OCI-LY1 (cell line): ENCODE measurements at regions not wholly inside any gene's neighbourhood (a gene's known extent, or its start where the extent isn't known, plus 50 kb on each side); places are given as distances from the start of the nearest gene placed in this dataset.

Experiments
- H2AFZ ChIP-seq: fragments of 200-600 bp; sonication (generic), shearing (Covaris generic); 2 replicates; pipeline ENCODE4 v1.6.0; 2014; ENCODE audit warnings: antibody characterized with exemption, mild to moderate bottlenecking, low read length
- H3F3A ChIP-seq: fragments of 200-600 bp; sonication (generic), shearing (Covaris generic); 2 replicates; pipeline ENCODE4 v1.6.0; 2014; ENCODE audit warnings: mild to moderate bottlenecking, antibody characterized with exemption, low read length, moderate library complexity; ENCODE audit not compliant: insufficient read depth
- H3K27ac ChIP-seq: fragments of 200-600 bp; sonication (generic); 2 replicates; pipeline ENCODE4 v1.5.1; 2014; ENCODE audit warnings: low read length, mixed run types, mild to moderate bottlenecking, low read depth; ENCODE audit not compliant: poor library complexity, severe bottlenecking
- H3K27me3 ChIP-seq: fragments of 200-600 bp; sonication (generic); 2 replicates; pipeline ENCODE4 v1.6.0; 2014; ENCODE audit warnings: antibody characterized with exemption, mild to moderate bottlenecking, low read length, moderate library complexity; ENCODE audit not compliant: insufficient read depth
- H3K36me3 ChIP-seq: fragments of 200-600 bp; sonication (generic); 2 replicates; pipeline ENCODE4 v1.6.1; 2014; ENCODE audit warnings: mild to moderate bottlenecking, antibody characterized with exemption, low read length, moderate library complexity, mixed read lengths; ENCODE audit not compliant: insufficient read depth
- H3K4me1 ChIP-seq: fragments of 200-600 bp; sonication (generic); 2 replicates; pipeline ENCODE4 v1.5.1; 2014; ENCODE audit warnings: mild to moderate bottlenecking, low read length, moderate library complexity; ENCODE audit not compliant: insufficient read depth, severe bottlenecking
- H3K4me2 ChIP-seq: fragments of 200-600 bp; sonication (generic), shearing (Covaris generic); 2 replicates; pipeline ENCODE4 v1.6.1; 2014; ENCODE audit warnings: low read length
- H3K4me3 ChIP-seq: fragments of 200-600 bp; sonication (generic); 2 replicates; pipeline ENCODE4 v1.5.1; 2014; ENCODE audit warnings: low read length, low read depth, mild to moderate bottlenecking, mixed read lengths; ENCODE audit not compliant: poor library complexity, severe bottlenecking
- H3K79me2 ChIP-seq: fragments of 200-600 bp; shearing (Covaris generic); 2 replicates; pipeline ENCODE4 v1.6.1; 2016; ENCODE audit warnings: mixed run types, low read length, mixed read lengths; ENCODE audit not compliant: insufficient read depth
- H3K9ac ChIP-seq: fragments of 200-600 bp; sonication (generic), shearing (Covaris generic); 2 replicates; pipeline ENCODE4 v1.6.1; 2014; ENCODE audit warnings: mild to moderate bottlenecking, low read length, mixed read lengths
- H3K9me2 ChIP-seq: fragments of 200-600 bp; sonication (generic), shearing (Covaris generic); 2 replicates; pipeline ENCODE4 v1.6.1; 2014; ENCODE audit warnings: low read depth, mild to moderate bottlenecking, low read length, mixed read lengths
- H3K9me3 ChIP-seq: fragments of 200-600 bp; shearing (Covaris generic); 2 replicates; pipeline ENCODE4 v1.6.1; 2014; ENCODE audit warnings: low read length, mixed read lengths
- H4K20me1 ChIP-seq: fragments of 200-600 bp; sonication (generic), shearing (Covaris generic); 2 replicates; pipeline ENCODE4 v1.6.0; 2016; ENCODE audit warnings: mild to moderate bottlenecking, low read length; ENCODE audit not compliant: insufficient read depth
- CTCF ChIP-seq: fragments of 200-600 bp; sonication (generic), shearing (Covaris generic); IDR thresholded peaks from 2 replicates; pipeline ENCODE4 v1.5.1; 2017; ENCODE audit warnings: mild to moderate bottlenecking, antibody characterized with exemption, low read length, moderate library complexity, mixed read lengths
- EZH2 ChIP-seq: fragments of 200-600 bp; sonication (generic), shearing (Covaris generic); IDR thresholded peaks from 2 replicates; pipeline ENCODE4 v1.8.0; 2017; ENCODE audit warnings: borderline replicate concordance, mixed run types, mild to moderate bottlenecking, antibody characterized with exemption, low read length, moderate library complexity, mixed read lengths

GRCh38 chr10:4398602-4399001, 427.4 kb upstream of the AKR1E2 start:
- TF ChIP-seq CTCF (no peak), EZH2 (no peak)
- Histone ChIP-seq H3K9ac (no peak overlapping the region), H3K9me3 (no peaks in the 10 kb centered on the region), H3K36me3 (no peaks in the 10 kb centered on the region), H3K4me3 (no peak overlapping the region), H3F3A (no peaks in the 10 kb centered on the region), H3K4me2 (no peak overlapping the region), H2AFZ (no peak overlapping the region), H4K20me1 (no peaks in the 10 kb centered on the region), H3K4me1 (no peaks in the 10 kb centered on the region), H3K9me2 (no peaks in the 10 kb centered on the region), H3K27ac (no peak overlapping the region), H3K27me3 (no peaks in the 10 kb centered on the region), H3K79me2 (no peaks in the 10 kb centered on the region)

- Histone ChIP-seq H2AFZ (no peak overlapping the region), H3K4me2 (no peak overlapping the region)
- TF ChIP-seq EZH2: no peak
- TF ChIP-seq CTCF: no peak
Observed at GRCh38 chr10:4397337-4397736, 428.7 kb upstream of the AKR1E2 start.

GRCh38 chr10:4396401-4397283, 429.4 kb upstream of the AKR1E2 start:
- no peak for TF ChIP-seq CTCF
- Histone ChIP-seq H3K9me3 (no peaks in the 10 kb centered on the region), H3K79me2 (no peaks in the 10 kb centered on the region), H3K4me3 (no peak overlapping the region), H3K4me1 (no peaks in the 10 kb centered on the region), H3K27me3 (no peaks in the 10 kb centered on the region), H3F3A (no peaks in the 10 kb centered on the region), H3K36me3 (no peaks in the 10 kb centered on the region), H2AFZ (no peak overlapping the region), H3K9ac (no peak overlapping the region), H4K20me1 (no peaks in the 10 kb centered on the region), H3K4me2 (no peak overlapping the region), H3K27ac (no peak overlapping the region), H3K9me2 (no peaks in the 10 kb centered on the region)

More at GRCh38 chr10:4397337-4397736, 428.7 kb upstream of the AKR1E2 start:
- no peaks in the 10 kb centered on the region for H3K4me1 ChIP-seq
- H3K9ac ChIP-seq: no peak overlapping the region
- H4K20me1 ChIP-seq: no peaks in the 10 kb centered on the region
- no peaks in the 10 kb centered on the region for H3K9me2 ChIP-seq
- H3K27me3 ChIP-seq: no peaks in the 10 kb centered on the region
- no peak overlapping the region for H3K27ac ChIP-seq
- no peak overlapping the region for H3K4me3 ChIP-seq
- no peaks in the 10 kb centered on the region for H3F3A ChIP-seq
- no peaks in the 10 kb centered on the region for H3K36me3 ChIP-seq
- no peaks in the 10 kb centered on the region for H3K79me2 ChIP-seq
- H3K9me3 ChIP-seq: no peaks in the 10 kb centered on the region
